HepG2 (cell line): ENCODE measurements at regions not wholly inside any gene's neighbourhood (a gene's known extent, or its start where the extent isn't known, plus 50 kb on each side); places are given as distances from the start of the nearest gene placed in this dataset.

Source experiments
- ATAC-seq: fragments of 200-7000 bp; cut with Tn5 transposase; 3 replicates; pipeline ENCODE4 v1.9.1; 2020; ENCODE audit warnings: mild to moderate bottlenecking, moderate library complexity
- BruUV-seq: library from RNA; stranded (reverse); fragments of 400-500 nt; replicated peaks from 2 replicates; lab custom pipeline; 2021; lab: Mats Ljungman, UMichigan
- CTCF ChIA-PET: fragments of 300-600 bp; formaldehyde crosslinking; extraction: SDS; loops from one replicate; lab custom pipeline; 2021; ENCODE audit warnings: low total read pairs, inconsistent platforms, low intra/inter-chr PET ratio; lab: Yijun Ruan, JAX
- POLR2A ChIA-PET: fragments of 350-600 bp; sonication (Branson Sonifier 250); formaldehyde crosslinking; loops from one replicate; lab custom pipeline; 2020; ENCODE audit warnings: antibody characterized with exemption, inconsistent platforms; lab: Yijun Ruan, JAX
- DNase-seq: peaks from one replicate; pipeline ENCODE4 v3.0.0-alpha.2; 2015; ENCODE audit warnings: low spot score
- FAIRE-seq: peaks from 3 replicates; lab custom pipeline; 2011; peaks lifted over from hg19 to GRCh38; lab: Jason Lieb, UNC
- H2AFZ ChIP-seq: one replicate; pipeline ENCODE4 v1.6.1; 2011; ENCODE audit warnings: low read length, inconsistent platforms
- H3K27ac ChIP-seq: fragments of 300-600 bp; 3 replicates; pipeline ENCODE4 v1.8.0; 2011; ENCODE audit warnings: mixed run types, mild to moderate bottlenecking, mixed read lengths, low read length, inconsistent platforms; ENCODE audit not compliant: insufficient read depth; ENCODE audit errors: extremely low read length
- H3K27me3 ChIP-seq, 2 experiments: fragments of 200-600 bp in 1 of 2; 2 replicates in 1 of 2; 3 replicates in 1 of 2; pipeline versions ENCODE4 v1.6.0 to v1.8.0; 2011; ENCODE audit warnings: low read length in 2 of 2, mild to moderate bottlenecking in 2 of 2, moderate library complexity in 2 of 2, inconsistent platforms in 1 of 2; ENCODE audit not compliant: insufficient read depth in 2 of 2, control insufficient read depth in 1 of 2
- H3K36me3 ChIP-seq, 2 experiments: fragments of 200-600 bp in 1 of 2; replicated peaks in 1 of 2; 2 replicates in 1 of 2; 3 replicates in 1 of 2; pipeline versions ENCODE4 v1.5.1 to v1.8.0; 2011; ENCODE audit warnings: low read length in 2 of 2, inconsistent platforms in 1 of 2; ENCODE audit not compliant: insufficient read depth in 2 of 2, control insufficient read depth in 1 of 2
- H3K4me1 ChIP-seq: 2 replicates; pipeline ENCODE4 v1.5.1; 2012; ENCODE audit warnings: low read length, inconsistent platforms; ENCODE audit not compliant: insufficient read depth
- H3K4me2 ChIP-seq: 2 replicates; pipeline ENCODE4 v1.6.0; 2011; ENCODE audit warnings: low read depth, low read length, inconsistent platforms
- H3K4me3 ChIP-seq, 3 experiments: fragments of 200-600 bp in 1 of 3; sonication (generic), shearing (Covaris generic) in 1 of 3; replicated peaks in 1 of 3; 2 replicates each; pipeline ENCODE4 v1.5.1; 2011 to 2016; ENCODE audit warnings: low read length in 3 of 3, inconsistent platforms in 2 of 3, low read depth in 2 of 3, mild to moderate bottlenecking in 2 of 3, control low read depth in 1 of 3, mixed read lengths in 1 of 3; ENCODE audit not compliant: insufficient read depth in 1 of 3
- H3K79me2 ChIP-seq: one replicate; pipeline ENCODE4 v1.6.1; 2011; ENCODE audit warnings: low read length, inconsistent platforms; ENCODE audit not compliant: insufficient read depth
- H3K9ac ChIP-seq: 2 replicates; pipeline ENCODE4 v1.6.0; 2011; ENCODE audit warnings: mild to moderate bottlenecking, low read depth, low read length, inconsistent platforms; ENCODE audit not compliant: insufficient read depth
- H3K9me3 ChIP-seq: 2 replicates; pipeline ENCODE4 v1.5.1; 2012; ENCODE audit warnings: mild to moderate bottlenecking, low read length
- H4K20me1 ChIP-seq: 2 replicates; pipeline ENCODE4 v1.6.0; 2011; ENCODE audit warnings: inconsistent platforms, mild to moderate bottlenecking, low read length, moderate library complexity; ENCODE audit not compliant: insufficient read depth
- CHD2 ChIP-seq: IDR thresholded peaks from 2 replicates; pipeline ENCODE4 v1.6.1; 2011; ENCODE audit warnings: low read depth, low read length, improper control_type of control experiment
- MAFF ChIP-seq: IDR thresholded peaks from 2 replicates; pipeline ENCODE4 v1.6.1; 2011; ENCODE audit warnings: low read depth, low read length, improper control_type of control experiment
- MAFK ChIP-seq, 2 experiments: IDR thresholded peaks in 1 of 2; conservative IDR thresholded peaks in 1 of 2; 2 replicates each; pipeline ENCODE4 v1.6.1; 2011; ENCODE audit warnings: improper control_type of control experiment in 2 of 2, low read length in 2 of 2
- MIXL1 ChIP-seq: IDR thresholded peaks from 2 replicates; pipeline ENCODE4 v1.6.1; 2016
- ZNF263 ChIP-seq: sonication (generic); formaldehyde crosslinking; IDR thresholded peaks from 2 replicates; pipeline ENCODE4 v1.4.0; 2020; ENCODE audit warnings: missing genetic modification reagents
- ZNF337 ChIP-seq: sonication (generic); formaldehyde crosslinking; IDR thresholded peaks from 2 replicates; pipeline ENCODE4 v1.5.1; 2020; ENCODE audit warnings: missing genetic modification reagents, low read depth, mild to moderate bottlenecking, borderline replicate concordance
- ZNF567 ChIP-seq: sonication (generic); formaldehyde crosslinking; IDR thresholded peaks from 2 replicates; pipeline ENCODE4 v1.8.1; 2023; ENCODE audit warnings: mild to moderate bottlenecking, missing genetic modification reagents, borderline replicate concordance
- WGBS: methylation state at CpG from one replicate; pipeline ENCODE4 v1.1.6; 2017; ENCODE audit warnings: low lambda C conversion rate; 5-methylcytosine and 5-hydroxymethylcytosine counted together
- in situ Hi-C: cut with HindIII; loops from 2 replicates; pipeline ENCODE4 v1.10.0; 2017; ENCODE audit warnings: low pct_unique_long_range_greater_than_20kb; ENCODE audit not compliant: extremely low pct_ligation_motif_present
- intact Hi-C: fragments of 100-400 bp; cut with micrococcal nuclease; formaldehyde crosslinking; loops from one replicate; pipeline ENCODE4 v1.10.0; 2022; ENCODE audit not compliant: unreplicated experiment

GRCh38 chr12:58596381-58596780 lies 323.9 kb downstream of the LRIG3 start:
- no TSS peak for BruUV-seq
- WGBS, result 37% methylated on average over 5 of the region's 5 CpGs
- Histone ChIP-seq H3K4me2 (no peak overlapping the region), H3K27me3 (no peaks in the 10 kb centered on the region), H3K4me1 (no peaks in the 10 kb centered on the region), H3K9ac (no peak overlapping the region), H2AFZ (no peak overlapping the region), H3K79me2 (no peaks in the 10 kb centered on the region), H3K27ac (no peak overlapping the region), H3K4me3 (no peak overlapping the region), H3K9me3 (no peaks in the 10 kb centered on the region), H4K20me1 (no peaks in the 10 kb centered on the region), H3K36me3 (no peaks in the 10 kb centered on the region)
- TF ChIP-seq ZNF337 (no peak), CHD2 (no peak), ZNF263 (no peak), MIXL1 (CRISPR knock-in tag) (no peak)
- ATAC-seq (no peak), DNase-seq (no peak), FAIRE-seq (no peak)
- ChIA-PET CTCF (no interaction called here), POLR2A (no interaction called here)
- intact Hi-C loops (no loop called here), in situ Hi-C loops (no loop called here)

- Histone ChIP-seq H3K9me3 (no peaks in the 10 kb centered on the region), H4K20me1 (no peaks in the 10 kb centered on the region), H3K4me3 (no peak overlapping the region), H3K4me1 (no peaks in the 10 kb centered on the region), H3K27ac (no peak overlapping the region), H3K79me2 (no peaks in the 10 kb centered on the region), H3K27me3 (no peaks in the 10 kb centered on the region), H3K36me3 (no peaks in the 10 kb centered on the region), H3K4me2 (no peak overlapping the region), H2AFZ (no peak overlapping the region), H3K9ac (no peak overlapping the region)
- DNase-seq (no peak), FAIRE-seq (no peak), ATAC-seq (no peak)
- CTCF ChIA-PET, result no interaction called here
- intact Hi-C loops (no loop called here), in situ Hi-C loops (no loop called here)
- BruUV-seq, result no TSS peak
- TF ChIP-seq ZNF567 (no peak), MAFK (conservative IDR thresholded peaks at IDR 0.05 in 1 of 2, IDR thresholded peaks at IDR 0.05 in 1 of 2; ENCODE audit: low read length in 2 of 2) (peak; percentile 95 to 98), MAFF (peak; percentile 96)
- 0% methylated on average over 1 of the region's 1 CpG for WGBS
- POLR2A ChIA-PET, result no interaction called here
These were observed 318.8 kb downstream of the LRIG3 start for GRCh38 chr12:58601529-58601928.
